NCI-H524 (cell line): ENCODE measurements at regions not wholly inside any gene's neighbourhood (a gene's known extent, or its start where the extent isn't known, plus 50 kb on each side); places are given as distances from the start of the nearest gene placed in this dataset.

Source experiments
- DNase-seq, 2 experiments: peaks; one replicate each; lab custom pipeline; 2025; lab: John Stamatoyannopoulos, UW

GRCh38 chr9:118058227-118058626 lies 354.0 kb downstream of the TLR4 start:
- no peak for DNase-seq

- no peak for DNase-seq
Measured at GRCh38 chr9:118059484-118060278, 355.5 kb downstream of the TLR4 start.

DNA sequence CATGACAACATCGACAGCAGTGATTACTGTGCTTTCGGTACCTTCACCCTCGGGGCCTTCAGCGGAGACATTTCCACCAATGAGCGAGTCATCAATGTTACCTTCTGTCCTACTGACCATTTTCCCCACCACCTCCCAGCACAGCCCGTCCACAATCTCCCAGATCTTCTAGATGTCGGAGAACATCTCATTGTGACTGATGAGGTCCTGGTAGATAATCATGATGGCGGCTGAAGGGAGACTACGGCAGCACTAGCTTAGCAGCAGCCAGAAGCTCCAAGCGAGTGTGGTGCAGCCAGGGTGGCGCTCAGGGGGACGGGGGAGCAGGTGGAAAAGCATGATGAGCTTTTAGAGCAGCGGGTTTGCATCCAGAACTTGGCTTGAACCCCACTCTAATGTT lies 379.0 kb downstream of the TLR4 start:
- DNase-seq: no peak

DNA sequence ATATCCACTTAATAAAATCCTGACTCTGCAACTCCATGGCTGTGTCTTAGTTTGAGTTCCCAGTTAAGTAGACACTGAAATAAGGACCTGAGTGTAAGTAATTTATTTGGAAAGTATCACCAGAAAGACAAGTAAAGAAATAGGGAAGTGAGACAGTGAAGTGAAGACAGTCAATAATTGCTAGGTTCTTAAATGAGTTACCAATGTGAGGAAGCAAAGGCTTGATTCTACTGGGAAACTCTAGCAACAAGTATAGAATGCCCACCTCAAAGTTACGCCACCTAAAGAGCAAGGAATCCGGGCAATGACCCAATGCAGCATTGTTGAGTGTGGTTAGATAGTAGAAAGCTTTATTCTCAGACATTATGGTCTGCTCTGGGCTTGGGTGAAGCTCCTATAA lies 383.9 kb downstream of the TLR4 start:
- no peak for DNase-seq

DNA sequence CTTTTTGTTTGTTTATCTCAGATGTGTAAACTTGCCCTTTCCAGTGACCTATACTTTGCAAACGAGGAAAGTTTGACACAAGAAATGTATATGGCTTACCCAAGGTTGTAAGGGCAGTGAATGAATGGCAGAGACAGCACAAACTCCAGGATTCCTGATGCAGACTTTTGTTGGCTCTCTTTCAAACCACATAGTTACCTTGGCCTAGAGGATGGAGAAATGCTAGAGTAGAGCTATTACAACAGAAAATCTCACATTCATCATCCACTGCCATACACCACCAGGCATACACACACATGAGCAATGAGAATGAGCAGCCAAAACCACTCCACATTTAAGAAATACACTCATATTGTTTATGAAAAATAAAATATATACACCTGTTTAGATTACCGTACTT lies 387.0 kb downstream of the TLR4 start:
- no peak for DNase-seq

GRCh38 chr9:118091711-118092500 lies 387.7 kb downstream of the TLR4 start:
- no peak for DNase-seq

GRCh38 chr9:118094387-118094786 lies 390.2 kb downstream of the TLR4 start:
- no peak for DNase-seq

GRCh38 chr9:118100529-118101419 lies 396.6 kb downstream of the TLR4 start:
- no peak for DNase-seq

GRCh38 chr9:118104363-118104762 lies 400.2 kb downstream of the TLR4 start:
- peak in 1 of 2 experiments; percentile 19 for DNase-seq

DNA sequence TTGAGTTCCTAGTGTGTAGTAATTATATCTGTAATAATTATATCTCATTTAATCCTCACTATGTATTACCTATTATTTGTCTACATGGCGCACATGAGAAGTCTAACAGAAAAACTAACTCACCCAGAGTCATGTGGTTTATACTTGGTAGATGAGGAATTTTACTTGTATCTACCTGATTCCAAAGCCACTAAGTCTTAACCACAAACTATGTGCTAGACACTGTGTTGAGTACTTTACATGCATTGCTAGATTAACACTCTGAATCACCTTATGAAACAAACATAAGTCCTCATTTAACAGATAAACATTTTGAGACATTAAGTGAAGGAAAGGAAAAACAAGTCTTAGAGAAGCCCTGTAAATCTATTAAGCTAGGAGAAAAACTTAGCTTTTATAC lies 404.8 kb downstream of the TLR4 start:
- DNase-seq: no peak

- no peak for DNase-seq
Measured at GRCh38 chr9:118109542-118109941, 405.3 kb downstream of the TLR4 start.

DNA sequence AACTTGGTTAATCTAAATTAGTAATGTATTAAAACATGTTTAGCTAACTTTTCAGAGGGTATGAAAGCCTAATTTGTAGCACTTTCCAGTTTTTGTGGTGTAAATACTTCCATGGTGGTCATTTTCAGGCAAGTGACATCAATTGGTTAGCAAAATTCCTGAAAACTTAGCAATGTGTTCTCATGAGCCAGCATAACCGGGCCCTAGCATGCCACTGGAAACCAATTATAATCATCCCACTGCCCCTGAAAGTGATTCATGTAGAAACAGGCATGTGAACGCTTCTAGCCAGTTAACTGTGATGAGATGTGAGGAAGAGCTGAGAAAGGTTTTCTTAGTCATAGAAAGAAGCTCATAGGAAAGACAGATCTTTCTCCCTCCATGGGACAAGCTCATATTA lies 417.2 kb downstream of the TLR4 start:
- no peak for DNase-seq

DNA sequence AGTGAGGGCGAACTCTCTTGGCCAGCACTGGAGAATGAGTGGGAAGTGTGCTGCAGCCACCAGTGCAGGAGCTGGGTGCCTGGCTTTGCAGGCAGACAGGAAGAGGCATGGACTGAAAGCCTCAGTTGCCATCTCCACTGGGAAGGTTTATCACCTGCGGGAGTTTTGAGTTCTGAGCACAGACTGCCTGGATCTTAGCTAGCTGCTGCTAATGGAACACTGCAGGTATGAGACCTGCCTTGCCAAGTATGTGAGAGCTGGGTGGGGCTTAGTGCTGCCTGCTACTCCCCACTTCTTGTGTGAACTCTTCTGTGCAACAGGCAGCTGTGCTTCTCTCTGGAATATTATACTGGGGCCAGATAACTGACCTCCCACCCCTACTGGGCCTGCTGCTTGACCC lies 424.1 kb downstream of the TLR4 start:
- no peak for DNase-seq

DNA sequence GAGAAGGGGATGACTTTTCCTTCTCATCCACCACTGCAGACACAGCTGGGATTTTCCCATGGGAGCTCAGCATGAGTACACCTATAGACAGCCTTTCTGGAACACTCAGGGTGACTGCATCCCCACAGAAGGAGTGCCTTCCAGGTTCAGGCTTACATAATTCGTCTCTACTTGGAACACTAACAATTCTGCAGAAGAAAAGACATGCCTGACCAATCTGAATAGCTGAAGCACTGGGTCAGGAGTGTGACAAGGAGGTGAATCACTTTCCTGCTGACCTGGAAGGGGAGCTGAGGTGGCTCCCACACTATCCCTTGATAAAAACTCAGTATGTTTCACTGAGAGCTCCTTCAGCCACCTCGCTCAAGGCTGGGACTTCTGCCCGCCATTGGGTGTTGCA lies 425.3 kb downstream of the TLR4 start:
- DNase-seq: no peak

GRCh38 chr9:118148990-118149389 lies 444.8 kb downstream of the TLR4 start:
- no peak for DNase-seq

DNA sequence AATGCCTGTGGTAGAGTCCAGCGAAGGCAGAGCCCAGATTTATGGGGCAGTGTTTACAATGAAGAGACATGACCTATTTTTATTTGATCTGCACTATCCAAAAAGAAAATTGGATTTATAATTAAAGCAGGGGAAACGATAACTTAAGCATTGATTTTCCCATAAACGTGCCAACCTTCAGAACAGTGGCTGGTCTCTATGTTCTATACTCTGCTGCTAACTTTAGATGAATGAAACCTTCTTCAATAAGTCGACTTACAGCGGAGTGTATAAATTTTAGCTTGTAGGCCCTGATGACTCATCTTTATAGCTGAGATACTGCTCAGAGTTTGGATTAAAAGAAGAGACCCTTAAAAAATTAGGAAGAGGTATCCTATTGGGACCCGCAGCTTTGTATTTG lies 452.6 kb downstream of the TLR4 start:
- no peak for DNase-seq

DNA sequence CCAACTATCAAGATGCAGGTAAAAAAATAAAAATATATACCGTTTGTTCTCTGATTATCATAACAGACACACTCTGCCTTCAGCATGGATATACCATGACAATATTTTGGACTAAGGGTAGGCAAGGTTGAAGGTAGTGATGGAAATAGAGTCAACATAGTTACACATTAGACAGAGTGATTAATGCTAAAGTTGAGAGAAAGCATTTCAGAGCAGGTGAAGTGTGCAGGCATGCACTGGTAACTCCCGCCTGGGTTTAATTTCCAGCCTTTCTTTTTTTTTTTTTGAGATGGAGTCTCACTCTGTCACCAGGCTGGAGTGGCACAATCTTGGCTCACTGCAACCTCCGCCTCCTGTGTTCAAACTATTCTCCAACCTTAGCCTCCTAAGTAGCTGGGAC lies 458.5 kb downstream of the TLR4 start:
- DNase-seq: no peak

DNA sequence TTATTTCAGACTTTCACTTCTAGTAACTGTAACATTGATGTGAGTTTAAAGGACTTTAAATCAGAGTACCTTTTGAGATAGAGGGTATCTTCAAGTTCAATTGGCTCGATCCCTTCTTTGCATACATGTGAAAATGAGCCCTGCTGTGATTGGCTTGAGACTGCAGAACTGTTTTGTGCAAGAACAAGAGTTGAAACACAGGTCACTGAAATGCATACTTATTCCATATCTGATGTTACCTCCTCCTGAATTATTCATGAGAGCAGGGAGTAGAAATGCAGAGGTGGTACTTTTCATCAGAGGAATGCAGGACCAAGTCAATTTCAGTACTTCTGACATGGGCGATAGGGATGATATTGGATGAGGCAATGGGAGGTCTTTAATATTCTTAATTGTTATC lies 459.5 kb downstream of the TLR4 start:
- DNase-seq: no peak

- no peak for DNase-seq
Measured at GRCh38 chr9:118165451-118165850, 461.2 kb downstream of the TLR4 start.

GRCh38 chr9:118170032-118170955 lies 466.1 kb downstream of the TLR4 start:
- peak; percentile 67 to 84 for DNase-seq

- no peak for DNase-seq
Measured at GRCh38 chr9:118177241-118177640, 473.0 kb downstream of the TLR4 start.
